ENCODE measurements at regions not wholly inside any gene's neighbourhood (a gene's known extent, or its start where the extent isn't known, plus 50 kb on each side); places are given as distances from the start of the nearest gene placed in this dataset.

- H3K9me3 ChIP-seq (ENCODE audit: low read length) = no peaks in the 10 kb centered on the region
- H3K9me2 ChIP-seq (ENCODE audit: insufficient read depth, low read length) = no peaks in the 10 kb centered on the region
- H3K4me2 ChIP-seq (ENCODE audit: low read length) = no peak overlapping the region
- no peak overlapping the region for H3K4me3 ChIP-seq (ENCODE audit: low read depth, low read length, poor library complexity, severe bottlenecking)
- H3K4me1 ChIP-seq (ENCODE audit: insufficient read depth, low read length, poor library complexity, severe bottlenecking) = no peaks in the 10 kb centered on the region
- intact Hi-C loops (cut with micrococcal nuclease; ENCODE audit: unreplicated experiment) = no loop called here
- BruUV-seq (replicated peaks) = no TSS peak
- H4K20me1 ChIP-seq (ENCODE audit: insufficient read depth, low read length) = no peaks in the 10 kb centered on the region
- POLR2A ChIA-PET = no interaction called here
- no peak overlapping the region for H3K27ac ChIP-seq (ENCODE audit: low read depth, low read length, poor library complexity, severe bottlenecking)
- CTCF ChIA-PET (ENCODE audit: unreplicated experiment) = no interaction called here
- no peaks in the 10 kb centered on the region for H3K79me2 ChIP-seq (ENCODE audit: insufficient read depth, low read depth, low read length)
- no peak for DNase-seq (ENCODE audit: low spot score)
- H2AFZ ChIP-seq (ENCODE audit: low read length) = no peak overlapping the region
- no peaks in the 10 kb centered on the region for H3K36me3 ChIP-seq (ENCODE audit: insufficient read depth, low read length)
- TF ChIP-seq CTCF (conservative IDR thresholded peaks at IDR 0.05; ENCODE audit: low read length) (no peak), EZH2phosphoT487 (IDR thresholded peaks at IDR 0.05; ENCODE audit: borderline replicate concordance, low read depth, low read length) (no peak)
Observed at GRCh38 chr10:120392671-120393079, 64.4 kb upstream of the PLPP4 start.

GRCh38 chr10:120394446-120394845, 62.6 kb upstream of the PLPP4 start:
- Histone ChIP-seq H3K9me2 (ENCODE audit: insufficient read depth, low read length) (no peaks in the 10 kb centered on the region), H3K9me3 (ENCODE audit: low read length) (no peaks in the 10 kb centered on the region), H2AFZ (ENCODE audit: low read length) (no peak overlapping the region), H3K4me3 (ENCODE audit: low read depth, low read length, poor library complexity, severe bottlenecking) (no peak overlapping the region), H3K79me2 (ENCODE audit: insufficient read depth, low read depth, low read length) (no peaks in the 10 kb centered on the region), H4K20me1 (ENCODE audit: insufficient read depth, low read length) (no peaks in the 10 kb centered on the region), H3K27ac (ENCODE audit: low read depth, low read length, poor library complexity, severe bottlenecking) (no peak overlapping the region), H3K4me2 (ENCODE audit: low read length) (no peak overlapping the region), H3K4me1 (ENCODE audit: insufficient read depth, low read length, poor library complexity, severe bottlenecking) (no peaks in the 10 kb centered on the region), H3K36me3 (ENCODE audit: insufficient read depth, low read length) (no peaks in the 10 kb centered on the region)
- BruUV-seq (replicated peaks) = no TSS peak
- POLR2A ChIA-PET = interaction anchor here (0.5 kb wide), 1 partner anchor 29 kb away, joined by 3 read pairs; no protein-coding TSS in a partner anchor
- CTCF ChIA-PET (ENCODE audit: unreplicated experiment) = no interaction called here
- intact Hi-C loops (cut with micrococcal nuclease; ENCODE audit: unreplicated experiment) = no loop called here
- no peak for DNase-seq (ENCODE audit: low spot score)
- TF ChIP-seq CTCF (conservative IDR thresholded peaks at IDR 0.05; ENCODE audit: low read length) (no peak), EZH2phosphoT487 (IDR thresholded peaks at IDR 0.05; ENCODE audit: borderline replicate concordance, low read depth, low read length) (no peak)

GRCh38 chr10:120396228-120396627, 60.8 kb upstream of the PLPP4 start:
- Histone ChIP-seq H3K9me2 (ENCODE audit: insufficient read depth, low read length) (no peaks in the 10 kb centered on the region), H3K36me3 (ENCODE audit: insufficient read depth, low read length) (no peaks in the 10 kb centered on the region), H3K79me2 (ENCODE audit: insufficient read depth, low read depth, low read length) (no peaks in the 10 kb centered on the region), H2AFZ (ENCODE audit: low read length) (no peak overlapping the region), H3K9me3 (ENCODE audit: low read length) (no peaks in the 10 kb centered on the region), H3K27ac (ENCODE audit: low read depth, low read length, poor library complexity, severe bottlenecking) (no peak overlapping the region), H3K4me1 (ENCODE audit: insufficient read depth, low read length, poor library complexity, severe bottlenecking) (no peaks in the 10 kb centered on the region), H3K4me3 (ENCODE audit: low read depth, low read length, poor library complexity, severe bottlenecking) (no peak overlapping the region), H4K20me1 (ENCODE audit: insufficient read depth, low read length) (no peaks in the 10 kb centered on the region), H3K4me2 (ENCODE audit: low read length) (no peak overlapping the region)
- POLR2A ChIA-PET = no interaction called here
- DNase-seq (ENCODE audit: low spot score) = no peak
- no TSS peak for BruUV-seq (replicated peaks)
- TF ChIP-seq CTCF (conservative IDR thresholded peaks at IDR 0.05; ENCODE audit: low read length) (no peak), EZH2phosphoT487 (IDR thresholded peaks at IDR 0.05; ENCODE audit: borderline replicate concordance, low read depth, low read length) (no peak)
- CTCF ChIA-PET (ENCODE audit: unreplicated experiment) = no interaction called here
- intact Hi-C loops (cut with micrococcal nuclease; ENCODE audit: unreplicated experiment) = no loop called here
